ENCODE measurements at regions not wholly inside any gene's neighbourhood (a gene's known extent, or its start where the extent isn't known, plus 50 kb on each side); places are given as distances from the start of the nearest gene placed in this dataset.

- 78 to 84% (median 82%) methylated on average over 8 of the region's 8 CpGs for whole genome bisulfite sequencing, 3 donors
- H3K27ac ChIP-seq (ENCODE audit: low read depth, low read length): no peak overlapping the region
Observed at GRCh38 chr1:221850470-221851187, 108.7 kb upstream of the DUSP10 start.

- no peak overlapping the region for H3K27ac ChIP-seq (ENCODE audit: low read depth, low read length)
- WGBS, 3 donors: 79 to 86% (median 81%) methylated on average over 2 of the region's 2 CpGs
Observed at GRCh38 chr1:221849897-221850296, 108.0 kb upstream of the DUSP10 start.

GRCh38 chr1:221849110-221849509 lies 107.2 kb upstream of the DUSP10 start:
- 95 to 100% (median 97%) methylated on average over 1 of the region's 1 CpG for WGBS, 3 donors
- H3K27ac ChIP-seq (ENCODE audit: low read depth, low read length): no peak overlapping the region

- H3K27ac ChIP-seq (ENCODE audit: low read depth, low read length): no peak overlapping the region
- 91 to 93% (median 93%) methylated on average over 3 of the region's 3 CpGs for WGBS, 3 donors
Observed at GRCh38 chr1:221847676-221848075, 105.8 kb upstream of the DUSP10 start.

- WGBS, 3 donors: 32 to 92% (median 69%) methylated on average over 9 of the region's 9 CpGs
- no peak overlapping the region for H3K27ac ChIP-seq (ENCODE audit: low read depth, low read length)
Observed at GRCh38 chr1:221845650-221846371, 103.9 kb upstream of the DUSP10 start.

GRCh38 chr1:221841983-221842335 lies 100.1 kb upstream of the DUSP10 start:
- H3K27ac ChIP-seq (ENCODE audit: low read depth, low read length): no peak overlapping the region

- no peak overlapping the region for H3K27ac ChIP-seq (ENCODE audit: low read depth, low read length)
- 40 to 72% (median 42%) methylated on average over 4 of the region's 4 CpGs for WGBS, 3 donors
Observed at GRCh38 chr1:221841251-221841982, 99.5 kb upstream of the DUSP10 start.

- WGBS, 3 donors: 56 to 77% (median 58%) methylated on average over 5 of the region's 5 CpGs
- no peak overlapping the region for H3K27ac ChIP-seq (ENCODE audit: low read depth, low read length)
Observed at GRCh38 chr1:221840511-221841243, 98.8 kb upstream of the DUSP10 start.

- WGBS, 3 donors: 39 to 77% (median 51%) methylated on average over 7 of the region's 7 CpGs
- H3K27ac ChIP-seq (ENCODE audit: low read depth, low read length): no peak overlapping the region
Observed at GRCh38 chr1:221839782-221840395, 98.0 kb upstream of the DUSP10 start.

- no peak overlapping the region for H3K27ac ChIP-seq (ENCODE audit: low read depth, low read length)
- WGBS, 3 donors: 81 to 100% (median 87%) methylated on average over 1 of the region's 1 CpG
Observed at GRCh38 chr1:221839321-221839720, 97.4 kb upstream of the DUSP10 start.

GRCh38 chr1:221837896-221838295 lies 96.0 kb upstream of the DUSP10 start:
- no peak overlapping the region for H3K27ac ChIP-seq (ENCODE audit: low read depth, low read length)
- WGBS, 3 donors: 53 to 84% (median 71%) methylated on average over 8 of the region's 8 CpGs

- H3K27ac ChIP-seq (ENCODE audit: low read depth, low read length): no peak overlapping the region
- WGBS, 3 donors: 60 to 85% (median 83%) methylated on average over 3 of the region's 3 CpGs
Observed at GRCh38 chr1:221834698-221835513, 93.0 kb upstream of the DUSP10 start.

- H3K27ac ChIP-seq (ENCODE audit: low read depth, low read length): no peak overlapping the region
Observed at GRCh38 chr1:221832617-221833016, 90.7 kb upstream of the DUSP10 start.

GRCh38 chr1:221832151-221832550 lies 90.3 kb upstream of the DUSP10 start:
- 71 to 90% (median 76%) methylated on average over 1 of the region's 1 CpG for WGBS, 3 donors
- no peak overlapping the region for H3K27ac ChIP-seq (ENCODE audit: low read depth, low read length)

More at GRCh38 chr1:221832617-221833016, 90.7 kb upstream of the DUSP10 start:
- 69 to 83% (median 72%) methylated on average over 2 of the region's 2 CpGs for WGBS, 3 donors

- WGBS, 3 donors: 45 to 67% (median 46%) methylated on average over 5 of the region's 5 CpGs
- no peak overlapping the region for H3K27ac ChIP-seq (ENCODE audit: low read depth, low read length)
Observed at GRCh38 chr1:221829327-221830015, 87.6 kb upstream of the DUSP10 start.

- WGBS, 3 donors: 80 to 86% (median 85%) methylated on average over 1 of the region's 1 CpG
- H3K27ac ChIP-seq (ENCODE audit: low read depth, low read length): no peak overlapping the region
Observed at GRCh38 chr1:221827307-221827642, 85.4 kb upstream of the DUSP10 start.

GRCh38 chr1:221824909-221825308 lies 83.0 kb upstream of the DUSP10 start:
- no peak overlapping the region for H3K27ac ChIP-seq (ENCODE audit: low read depth, low read length)
- WGBS, 3 donors: 59 to 100% (median 96%) methylated on average over 1 of the region's 1 CpG

All from adipose tissue (tissue), 3 donors.